ENCODE measurements at regions not wholly inside any gene's neighbourhood (a gene's known extent, or its start where the extent isn't known, plus 50 kb on each side); places are given as distances from the start of the nearest gene placed in this dataset.

- TF ChIP-seq CTCF (tag by site-specific recombination; IDR thresholded peaks at IDR 0.05) (no peak), ZNF660 (tag by site-specific recombination; IDR thresholded peaks at IDR 0.05) (no peak), ZNF501 (tag by site-specific recombination; IDR thresholded peaks at IDR 0.05) (no peak), ZNF398 (tag by site-specific recombination; IDR thresholded peaks at IDR 0.05) (no peak), OSR2 (tag by site-specific recombination; IDR thresholded peaks at IDR 0.05) (no peak), ZSCAN18 (tag by site-specific recombination; IDR thresholded peaks at IDR 0.05) (no peak), PBX3 (CRISPR knock-in tag; IDR thresholded peaks at IDR 0.05) (no peak), ZFHX2 (tag by site-specific recombination; conservative IDR thresholded peaks at IDR 0.05) (no peak), SCRT1 (tag by site-specific recombination; IDR thresholded peaks at IDR 0.05; ENCODE audit: borderline replicate concordance) (no peak), ZSCAN4 (tag by site-specific recombination; IDR thresholded peaks at IDR 0.05) (no peak), ZNF768 (tag by site-specific recombination; IDR thresholded peaks at IDR 0.05) (no peak), ZNF585B (tag by site-specific recombination; IDR thresholded peaks at IDR 0.05) (no peak), ZNF560 (tag by site-specific recombination; IDR thresholded peaks at IDR 0.05; ENCODE audit: borderline replicate concordance) (no peak)
Observed at GRCh38 chr2:136207665-136208064, 89.7 kb upstream of the CXCR4 start.
